ENCODE measurements at regions not wholly inside any gene's neighbourhood (a gene's known extent, or its start where the extent isn't known, plus 50 kb on each side); places are given as distances from the start of the nearest gene placed in this dataset.

DNA sequence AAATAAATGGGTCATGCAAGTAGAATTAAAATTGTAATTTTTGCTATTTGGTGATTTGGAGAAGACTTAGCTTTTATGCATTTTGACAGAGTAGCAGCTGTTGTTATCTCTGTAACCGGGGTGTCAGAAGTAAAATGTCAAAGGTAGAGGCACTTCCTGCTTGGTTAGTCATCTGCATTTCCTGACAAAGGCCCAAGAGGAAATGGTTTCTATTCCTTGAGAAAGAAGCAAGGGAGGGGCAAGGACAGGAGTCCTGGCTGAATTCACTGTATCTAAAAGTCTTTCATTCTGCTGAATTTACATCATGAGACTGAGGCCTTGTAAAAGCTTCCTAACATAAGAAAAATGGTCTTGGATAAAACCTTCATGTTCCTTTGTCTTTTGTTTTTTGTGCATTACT, 550.9 kb upstream of the BOD1L1 start:
- H3K36me3 ChIP-seq (ENCODE audit: control insufficient read depth, insufficient read depth, low read length): no peaks in the 10 kb centered on the region
- H3K27ac ChIP-seq (ENCODE audit: low read depth, low read length): no peak overlapping the region
- Mint-ChIP-seq H3K4me3 (no peak overlapping the region), H3K9me3 (no peaks in the 10 kb centered on the region), H3K36me3 (ENCODE audit: low read depth) (no peaks in the 10 kb centered on the region), H3K4me1 (peaks cover 90% of the 10 kb centered on the region), H3K27me3 (ENCODE audit: insufficient read depth) (no peaks in the 10 kb centered on the region), H3K27ac (peak overlapping the region; percentile 57)
- TF ChIP-seq, protein P1, sequence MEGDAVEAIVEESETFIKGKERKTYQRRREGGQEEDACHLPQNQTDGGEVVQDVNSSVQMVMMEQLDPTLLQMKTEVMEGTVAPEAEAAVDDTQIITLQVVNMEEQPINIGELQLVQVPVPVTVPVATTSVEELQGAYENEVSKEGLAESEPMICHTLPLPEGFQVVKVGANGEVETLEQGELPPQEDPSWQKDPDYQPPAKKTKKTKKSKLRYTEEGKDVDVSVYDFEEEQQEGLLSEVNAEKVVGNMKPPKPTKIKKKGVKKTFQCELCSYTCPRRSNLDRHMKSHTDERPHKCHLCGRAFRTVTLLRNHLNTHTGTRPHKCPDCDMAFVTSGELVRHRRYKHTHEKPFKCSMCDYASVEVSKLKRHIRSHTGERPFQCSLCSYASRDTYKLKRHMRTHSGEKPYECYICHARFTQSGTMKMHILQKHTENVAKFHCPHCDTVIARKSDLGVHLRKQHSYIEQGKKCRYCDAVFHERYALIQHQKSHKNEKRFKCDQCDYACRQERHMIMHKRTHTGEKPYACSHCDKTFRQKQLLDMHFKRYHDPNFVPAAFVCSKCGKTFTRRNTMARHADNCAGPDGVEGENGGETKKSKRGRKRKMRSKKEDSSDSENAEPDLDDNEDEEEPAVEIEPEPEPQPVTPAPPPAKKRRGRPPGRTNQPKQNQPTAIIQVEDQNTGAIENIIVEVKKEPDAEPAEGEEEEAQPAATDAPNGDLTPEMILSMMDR (conservative IDR thresholded peaks at IDR 0.05): no peak
- WGBS, 2 experiments (ENCODE audit: insufficient coverage in 1 of 2, insufficient read length in 1 of 2): 37 to 40% methylated on average over 1 of the region's 1 CpG
- no peak overlapping the region for H3K9ac ChIP-seq (ENCODE audit: extremely low read depth, low read length, poor library complexity, severe bottlenecking)
- no peak for DNase-seq
- H3K9me3 ChIP-seq (ENCODE audit: control insufficient read depth, low read length): no peaks in the 10 kb centered on the region
- H3K4me3 ChIP-seq (ENCODE audit: low read length): no peak overlapping the region
- H3K4me1 ChIP-seq (ENCODE audit: control insufficient read depth, insufficient read depth, low read length): peaks cover 38% of the 10 kb centered on the region
- H3K27me3 ChIP-seq (ENCODE audit: control insufficient read depth, insufficient read depth, low read length, poor library complexity, severe bottlenecking): no peaks in the 10 kb centered on the region

DNA sequence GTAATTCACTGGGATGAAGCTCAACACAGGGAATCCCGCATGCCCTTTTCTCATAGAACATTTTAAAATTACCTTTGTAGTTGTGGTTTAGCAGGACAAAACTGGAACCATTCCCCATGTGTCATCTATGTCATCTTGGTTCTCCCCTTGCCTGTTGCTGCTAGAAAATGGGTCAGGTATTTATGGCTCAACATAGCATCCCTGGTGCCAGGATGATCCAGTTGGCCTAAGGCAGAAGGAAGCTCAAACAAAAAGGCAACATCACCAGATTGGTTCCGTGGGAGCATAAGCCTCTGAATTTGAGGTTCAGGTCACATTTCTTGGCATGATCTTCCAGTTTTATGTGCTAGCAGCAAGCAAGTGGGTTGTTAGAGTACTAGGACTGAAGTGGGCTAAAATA, 552.6 kb upstream of the BOD1L1 start:
- Mint-ChIP-seq H3K36me3 (ENCODE audit: low read depth) (no peaks in the 10 kb centered on the region), H3K4me3 (no peak overlapping the region), H3K27me3 (ENCODE audit: insufficient read depth) (no peaks in the 10 kb centered on the region), H3K4me1 (peaks cover 84% of the 10 kb centered on the region), H3K9me3 (no peaks in the 10 kb centered on the region), H3K27ac (no peak overlapping the region)
- Histone ChIP-seq H3K9ac (ENCODE audit: extremely low read depth, low read length, poor library complexity, severe bottlenecking) (no peak overlapping the region), H3K4me3 (ENCODE audit: low read length) (no peak overlapping the region), H3K4me1 (ENCODE audit: control insufficient read depth, insufficient read depth, low read length) (peaks cover 42% of the 10 kb centered on the region), H3K36me3 (ENCODE audit: control insufficient read depth, insufficient read depth, low read length) (no peaks in the 10 kb centered on the region), H3K27ac (ENCODE audit: low read depth, low read length) (no peak overlapping the region), H3K27me3 (ENCODE audit: control insufficient read depth, insufficient read depth, low read length, poor library complexity, severe bottlenecking) (no peaks in the 10 kb centered on the region), H3K9me3 (ENCODE audit: control insufficient read depth, low read length) (no peaks in the 10 kb centered on the region)
- DNase-seq: no peak
- TF ChIP-seq, protein P1 (conservative IDR thresholded peaks at IDR 0.05): no peak
- WGBS, 2 experiments (ENCODE audit: insufficient coverage in 1 of 2, insufficient read length in 1 of 2): 93 to 100% methylated on average over 1 to 2 of the region's 2 CpGs

DNA sequence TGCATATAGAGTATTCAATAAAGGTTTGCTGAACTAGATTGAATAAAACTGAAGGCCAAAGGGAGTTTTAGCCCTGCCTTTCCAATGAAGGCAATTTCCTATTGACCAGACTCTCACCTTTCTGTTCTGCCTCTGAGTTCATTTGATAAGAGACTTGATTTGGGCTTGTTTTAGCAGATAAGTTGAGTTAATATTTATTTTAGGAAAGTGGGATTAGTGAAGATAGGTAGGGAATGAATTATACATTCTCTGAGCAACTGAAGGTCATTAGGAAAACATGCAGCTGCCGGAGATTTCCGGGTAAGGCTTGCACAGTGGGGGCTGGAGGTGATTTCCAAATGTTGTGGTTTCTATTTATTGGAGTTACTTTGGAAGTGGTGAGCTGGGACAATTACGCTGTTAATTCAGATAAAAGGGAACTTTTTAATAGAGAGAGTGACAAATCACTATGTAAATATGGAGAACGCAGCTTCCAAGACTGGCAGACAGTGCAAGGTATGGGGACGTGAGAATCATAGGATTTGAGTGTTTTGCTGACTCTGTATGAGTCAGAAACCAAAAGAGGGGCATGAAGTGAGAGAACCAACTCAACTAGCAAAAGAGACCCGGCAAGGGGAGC, 553.6 kb upstream of the BOD1L1 start:
- H3K9ac ChIP-seq (ENCODE audit: extremely low read depth, low read length, poor library complexity, severe bottlenecking): no peak overlapping the region
- Mint-ChIP-seq H3K27ac (peak overlapping the region; percentile 41), H3K36me3 (ENCODE audit: low read depth) (no peaks in the 10 kb centered on the region), H3K4me1 (peaks cover 77% of the 10 kb centered on the region), H3K27me3 (ENCODE audit: insufficient read depth) (no peaks in the 10 kb centered on the region), H3K9me3 (no peaks in the 10 kb centered on the region), H3K4me3 (peak overlapping the region; percentile 34)
- H3K9me3 ChIP-seq (ENCODE audit: control insufficient read depth, low read length): no peaks in the 10 kb centered on the region
- TF ChIP-seq, protein P1 (conservative IDR thresholded peaks at IDR 0.05): no peak
- H3K4me1 ChIP-seq (ENCODE audit: control insufficient read depth, insufficient read depth, low read length): peaks cover 41% of the 10 kb centered on the region
- no peaks in the 10 kb centered on the region for H3K36me3 ChIP-seq (ENCODE audit: control insufficient read depth, insufficient read depth, low read length)
- no peak overlapping the region for H3K4me3 ChIP-seq (ENCODE audit: low read length)
- H3K27ac ChIP-seq (ENCODE audit: low read depth, low read length): no peak overlapping the region
- WGBS, 2 experiments (ENCODE audit: insufficient coverage in 1 of 2, insufficient read length in 1 of 2): 74 to 84% methylated on average over 6 of the region's 6 CpGs
- no peaks in the 10 kb centered on the region for H3K27me3 ChIP-seq (ENCODE audit: control insufficient read depth, insufficient read depth, low read length, poor library complexity, severe bottlenecking)
- no peak for DNase-seq
